Esophagus mucosa (tissue), 1 donor: ENCODE measurements at regions not wholly inside any gene's neighbourhood (a gene's known extent, or its start where the extent isn't known, plus 50 kb on each side); places are given as distances from the start of the nearest gene placed in this dataset.
"Not testable (repeated sequence)": the region's sequence is repeated elsewhere in the genome, so short reads cannot be mapped to it uniquely, and the experiment has no call there.

Experiments used
- ATAC-seq: fragments of 200-7000 bp; cut with Tn5 transposase; one replicate; pipeline ENCODE4 v1.9.1; 2020
- donor health status: DM: yes; HTN: yes; CAD: no.

- no peak for ATAC-seq
Observed at GRCh38 chr2:52082646-52083045, 1050.7 kb upstream of the NRXN1 start.

DNA sequence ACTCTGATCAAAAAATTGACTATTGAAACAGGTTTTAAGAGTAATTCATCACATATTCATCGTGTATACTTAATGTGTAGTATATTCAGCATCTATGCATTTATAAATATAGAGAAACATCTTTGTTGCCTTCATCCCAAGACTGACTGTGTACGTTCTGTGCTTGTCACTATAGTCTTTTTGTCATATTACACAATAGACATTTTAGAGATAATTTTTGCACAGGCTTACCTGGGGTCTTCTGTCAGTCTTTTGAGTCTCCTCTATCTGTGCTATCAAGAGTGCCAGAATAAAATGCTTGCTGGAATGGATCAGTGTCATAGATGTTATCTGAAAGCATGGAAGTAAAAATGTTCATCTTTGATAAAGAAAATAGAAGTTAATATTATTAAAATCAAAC lies 1047.7 kb upstream of the NRXN1 start:
- ATAC-seq, result no peak

DNA sequence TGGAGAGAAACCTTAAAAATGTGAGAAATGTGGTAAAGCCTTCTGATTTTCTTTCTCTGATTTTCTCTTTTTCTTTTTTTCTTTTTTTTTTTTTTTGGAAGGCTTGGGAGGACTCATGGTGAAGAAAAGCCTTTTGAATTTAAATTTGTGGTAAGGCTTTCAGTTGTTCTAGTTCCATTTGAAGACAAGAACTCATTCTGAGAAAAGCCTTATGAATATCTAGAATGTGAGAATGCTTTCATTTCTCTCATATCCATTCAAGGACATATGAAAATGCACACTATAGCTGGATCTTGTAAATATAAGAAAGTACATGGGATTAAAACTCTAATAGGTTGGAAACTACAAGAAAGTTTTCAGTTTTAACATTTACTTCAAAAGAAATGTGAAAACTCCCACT lies 1045.2 kb upstream of the NRXN1 start:
- no peak for ATAC-seq

DNA sequence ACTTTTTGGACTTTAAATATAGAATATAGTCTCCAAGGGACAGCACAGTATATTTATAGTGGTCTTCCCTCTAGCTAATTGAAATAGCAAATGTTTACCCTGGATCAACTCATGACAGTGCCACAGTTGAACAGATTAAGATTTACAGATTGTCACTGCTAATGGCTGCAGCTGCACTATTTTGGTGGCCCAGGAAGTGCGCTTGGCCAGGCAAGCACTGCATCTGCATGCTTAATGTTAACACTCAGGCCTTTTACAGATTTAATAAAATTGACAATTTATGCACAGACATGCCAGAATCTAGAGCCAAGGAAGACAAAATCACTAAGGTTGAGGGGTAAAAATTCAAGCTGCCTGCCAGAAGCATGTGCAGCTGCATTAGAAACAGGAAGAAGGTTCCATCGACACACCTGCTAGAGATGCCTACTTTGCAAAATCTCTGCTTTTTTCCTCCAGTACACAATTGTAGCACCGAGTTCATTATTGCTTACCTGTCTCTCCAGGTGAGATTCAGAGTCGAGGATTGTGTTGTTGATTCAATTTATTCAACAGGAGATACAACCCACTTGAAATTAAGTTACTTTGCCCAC lies 1042.3 kb upstream of the NRXN1 start:
- ATAC-seq, result no peak

DNA sequence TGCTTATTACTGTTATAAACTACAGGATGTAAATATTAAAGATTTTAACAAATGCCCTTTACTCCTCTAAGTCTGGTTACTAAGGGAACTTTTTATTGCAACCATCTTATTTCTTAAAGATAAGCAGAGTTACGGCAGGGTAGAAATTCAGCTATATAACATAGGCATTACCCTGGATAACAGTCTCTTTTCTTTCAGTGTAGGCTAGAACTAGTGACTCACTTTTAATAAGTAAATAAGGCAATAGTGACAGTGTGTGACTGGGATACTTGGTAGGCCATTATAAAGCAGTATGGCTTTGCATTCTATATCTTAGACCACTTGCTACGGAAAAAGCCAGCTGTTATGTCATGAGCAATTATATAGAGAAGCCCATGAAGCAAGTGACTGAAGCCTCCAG lies 1041.0 kb upstream of the NRXN1 start:
- no peak for ATAC-seq

- no peak for ATAC-seq
Observed at GRCh38 chr2:52070665-52071064, 1038.7 kb upstream of the NRXN1 start.

- no peak for ATAC-seq
Observed at GRCh38 chr2:52064234-52064633, 1032.3 kb upstream of the NRXN1 start.

DNA sequence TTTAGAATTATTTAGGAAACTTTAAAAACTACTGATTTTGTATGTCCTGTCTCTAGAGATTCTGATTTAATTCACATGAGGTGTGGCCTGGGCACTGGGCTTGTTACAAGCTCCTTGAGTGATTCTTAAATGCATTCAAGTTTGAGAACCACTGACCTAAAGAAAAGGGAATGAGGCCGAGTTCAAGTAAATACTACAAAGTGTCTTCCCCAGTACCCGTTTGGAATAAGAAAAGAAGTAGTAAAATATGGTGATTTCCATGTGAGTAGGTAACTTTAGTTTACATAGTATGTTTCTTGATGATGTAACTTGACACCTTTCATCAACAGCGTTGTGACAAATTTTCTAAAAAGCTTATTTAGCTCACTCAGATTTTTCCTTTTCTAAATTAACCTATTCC lies 1022.9 kb upstream of the NRXN1 start:
- ATAC-seq, result no peak

DNA sequence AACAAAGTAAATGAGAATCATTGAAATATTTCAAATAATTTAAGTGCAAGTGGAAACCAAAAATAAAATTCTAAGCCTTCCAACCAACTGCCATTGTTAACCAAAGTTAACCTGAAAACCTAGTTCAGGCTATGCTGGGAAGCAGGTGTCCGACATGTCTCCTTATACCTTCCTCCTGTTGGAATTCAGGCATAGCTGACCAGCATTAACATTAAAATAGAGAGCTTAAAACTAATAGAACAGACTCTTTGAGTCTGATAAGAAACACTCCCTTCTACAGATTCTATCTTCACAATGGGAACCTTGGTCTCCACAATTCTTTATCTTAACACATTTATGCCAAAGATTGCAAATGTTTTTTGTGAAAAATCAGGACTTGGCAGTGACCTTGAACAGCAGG lies 1004.9 kb upstream of the NRXN1 start:
- no peak for ATAC-seq

GRCh38 chr2:52036024-52036423 lies 1004.1 kb upstream of the NRXN1 start:
- no peak for ATAC-seq

DNA sequence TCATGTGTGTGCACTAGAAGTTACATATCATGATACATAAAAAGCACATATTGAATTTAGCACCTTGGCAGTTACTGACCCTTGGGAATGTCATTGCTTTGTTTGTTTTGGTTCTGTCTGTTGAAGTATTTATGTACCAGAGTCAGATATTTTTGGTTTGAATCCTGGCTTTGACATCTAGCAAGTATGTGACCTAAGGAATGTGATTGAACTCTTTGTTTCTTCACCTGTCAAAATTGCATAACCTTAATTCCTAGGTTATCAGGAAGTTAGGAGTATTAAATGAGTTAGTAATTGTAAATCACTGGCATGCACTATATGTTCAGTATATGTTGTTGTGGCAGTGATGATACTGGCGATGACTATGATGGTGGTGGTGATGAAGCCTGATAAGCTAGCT lies 1003.5 kb upstream of the NRXN1 start:
- no peak for ATAC-seq

GRCh38 chr2:52034706-52035105 lies 1002.8 kb upstream of the NRXN1 start:
- ATAC-seq, result no peak

DNA sequence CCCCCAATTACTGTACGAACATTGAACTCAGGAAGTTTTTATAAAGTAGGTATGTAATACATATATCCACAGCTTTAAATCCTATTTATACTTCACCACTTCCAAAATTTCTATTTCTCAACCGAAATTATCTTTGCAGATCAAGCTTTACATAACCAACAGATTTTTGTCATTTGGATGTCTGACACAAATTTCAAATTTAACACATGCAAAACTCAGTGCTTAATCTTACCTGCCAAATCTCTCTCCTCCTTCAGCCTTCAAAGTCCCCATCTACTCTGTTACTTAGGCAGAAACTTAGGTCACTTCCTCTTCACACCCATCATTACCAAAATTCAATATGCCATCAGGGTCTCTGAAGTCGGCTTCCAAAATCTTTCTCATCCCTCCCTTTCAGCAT lies 990.1 kb upstream of the NRXN1 start:
- no peak for ATAC-seq

- ATAC-seq, result no peak
Observed at GRCh38 chr2:52017646-52018235, 985.8 kb upstream of the NRXN1 start.

DNA sequence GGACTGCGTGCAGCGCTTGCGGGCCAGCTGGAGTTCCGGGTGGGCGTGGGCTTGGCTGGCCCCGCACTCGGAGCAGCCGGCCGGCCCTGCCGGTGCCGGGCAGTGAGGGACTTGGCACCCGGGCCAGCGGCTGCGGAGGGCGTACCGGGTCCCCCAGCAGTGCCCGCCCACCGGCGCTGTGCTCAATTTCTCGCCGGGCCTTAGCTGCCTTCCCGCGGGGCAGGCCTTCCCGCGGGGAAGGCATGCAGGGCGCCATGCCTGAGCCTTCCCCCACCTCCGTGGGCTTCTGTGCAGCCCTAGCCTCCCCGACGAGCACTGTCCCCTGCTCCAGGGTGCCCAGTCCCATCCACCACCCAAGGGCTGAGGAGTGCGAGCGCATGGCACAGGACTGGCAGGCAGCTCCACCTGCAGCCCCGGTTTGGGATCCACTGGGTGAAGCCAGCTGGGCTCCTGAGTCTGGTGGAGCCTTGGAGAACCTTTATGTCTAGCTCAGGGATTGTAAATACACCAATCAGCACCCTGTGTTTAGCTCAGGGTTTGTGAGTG lies 975.0 kb upstream of the NRXN1 start:
- ATAC-seq, result not testable (repeated sequence)

GRCh38 chr2:52000151-52000855 lies 968.4 kb upstream of the NRXN1 start:
- ATAC-seq, result no peak

DNA sequence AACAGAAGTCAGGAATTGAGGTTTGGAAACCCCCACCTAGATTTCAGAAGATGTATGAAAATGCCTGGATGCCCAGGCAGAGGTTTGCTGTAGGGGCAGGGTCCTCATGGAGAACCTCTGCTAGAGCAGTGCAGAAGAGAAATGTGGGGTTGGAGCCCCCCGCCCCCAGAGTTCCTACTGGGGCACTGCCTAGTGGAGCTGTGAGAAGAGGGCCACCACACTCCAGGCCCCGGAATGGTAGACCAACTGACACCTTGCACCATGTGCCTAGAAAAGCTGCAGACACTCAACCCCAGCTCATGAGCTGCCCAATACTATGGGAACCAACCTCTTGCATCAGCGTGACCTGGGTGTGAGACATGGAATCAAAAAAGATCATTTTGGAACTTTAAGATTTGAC lies 967.0 kb upstream of the NRXN1 start:
- ATAC-seq, result no peak

GRCh38 chr2:51997571-51997970 lies 965.6 kb upstream of the NRXN1 start:
- no peak for ATAC-seq

DNA sequence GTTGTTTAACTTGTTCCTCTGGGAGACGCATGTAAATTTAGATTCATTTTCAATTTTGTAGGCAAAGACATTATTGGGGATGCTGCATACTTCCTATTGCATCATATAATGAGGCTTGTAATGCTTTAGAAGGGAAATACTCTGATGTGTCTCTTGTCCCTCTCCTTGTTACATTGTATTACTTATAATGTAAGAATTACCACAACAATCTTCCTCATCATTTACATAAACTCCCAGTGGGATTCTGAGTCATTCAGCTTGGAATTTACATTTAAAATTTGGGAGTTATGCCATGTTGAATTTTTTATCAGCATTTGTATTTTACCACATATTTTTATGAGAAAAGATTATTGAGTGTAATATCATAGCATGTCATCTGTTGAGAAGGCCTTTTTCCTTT lies 963.4 kb upstream of the NRXN1 start:
- ATAC-seq, result no peak

GRCh38 chr2:51994123-51994763 lies 962.3 kb upstream of the NRXN1 start:
- ATAC-seq, result no peak

GRCh38 chr2:51990684-51991083 lies 958.8 kb upstream of the NRXN1 start:
- no peak for ATAC-seq

GRCh38 chr2:51986101-51986500 lies 954.2 kb upstream of the NRXN1 start:
- ATAC-seq, result no peak

DNA sequence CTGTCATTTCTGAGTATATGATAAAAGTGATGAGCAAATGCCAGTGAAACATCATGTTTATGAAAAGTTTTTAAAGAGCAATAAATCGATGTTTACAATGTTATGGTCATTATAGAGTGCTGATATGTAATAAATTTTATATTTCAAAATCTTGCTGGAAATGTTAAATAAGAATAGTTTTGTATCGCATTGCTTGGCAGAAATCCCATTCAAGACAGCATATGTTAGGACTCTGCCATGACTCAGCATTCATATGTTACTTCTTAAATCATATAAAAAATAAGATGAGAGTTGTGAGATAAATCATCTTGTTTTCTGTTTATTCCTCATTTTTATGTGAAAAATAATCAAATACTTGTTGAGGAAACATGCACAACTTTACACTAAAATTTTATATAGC lies 949.9 kb upstream of the NRXN1 start:
- ATAC-seq, result no peak

DNA sequence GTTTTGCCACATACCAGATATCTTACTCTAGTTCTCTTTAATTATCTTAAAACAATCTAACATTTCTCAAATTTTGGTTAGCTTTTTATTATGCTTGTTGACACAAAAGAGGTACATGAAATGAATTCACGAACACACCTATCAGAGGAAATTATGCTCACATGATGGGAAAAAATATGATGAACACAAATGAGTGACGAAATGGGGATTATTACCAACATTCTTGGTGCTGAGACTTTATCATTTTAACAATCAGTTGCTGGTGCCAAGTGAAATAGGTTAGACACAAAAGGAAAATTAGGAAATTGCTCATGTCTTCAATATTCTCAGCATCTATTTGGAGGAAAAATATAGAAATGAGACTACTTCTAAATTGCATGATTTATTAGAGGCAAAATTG lies 944.7 kb upstream of the NRXN1 start:
- no peak for ATAC-seq
